Stimulated activated CD4-positive, alpha-beta T cell treated with anti-CD3 and anti-CD28 coated beads, Interleukin-2, amount 100 ng/mL, for 48 hours (primary cell): ENCODE measurements at regions not wholly inside any gene's neighbourhood (a gene's known extent, or its start where the extent isn't known, plus 50 kb on each side); places are given as distances from the start of the nearest gene placed in this dataset.

Experiments
- DNase-seq, 2 donors: peaks; one replicate each; pipeline ENCODE4 v3.0.0-alpha.2; 2020

DNA sequence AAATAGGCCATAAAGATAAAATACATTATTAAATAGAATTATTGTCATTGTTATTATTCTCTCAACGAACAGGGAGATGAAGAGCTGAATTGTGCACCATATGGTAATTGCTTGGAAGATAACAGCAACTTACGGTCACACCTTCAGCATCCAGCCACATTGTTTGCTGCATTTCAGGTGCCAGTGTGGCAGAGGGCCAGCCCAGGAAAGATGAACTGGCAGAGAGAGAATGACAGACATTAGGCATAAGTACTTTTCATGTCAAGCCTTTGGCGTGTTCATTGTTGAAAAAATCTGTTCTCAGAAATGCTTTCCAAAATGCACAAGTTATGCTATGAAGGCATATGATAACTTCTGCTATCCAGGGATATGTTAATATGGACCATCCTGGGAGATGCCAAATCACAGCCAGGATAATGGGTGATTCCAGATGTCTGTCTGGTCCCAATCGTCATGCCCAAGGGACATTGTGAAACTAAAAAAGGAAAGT is 748.6 kb upstream of the PIK3C3 start:
- DNase-seq = no peak

- DNase-seq = no peak
Measured at GRCh38 chr18:41199212-41199611, 755.8 kb upstream of the PIK3C3 start.

DNA sequence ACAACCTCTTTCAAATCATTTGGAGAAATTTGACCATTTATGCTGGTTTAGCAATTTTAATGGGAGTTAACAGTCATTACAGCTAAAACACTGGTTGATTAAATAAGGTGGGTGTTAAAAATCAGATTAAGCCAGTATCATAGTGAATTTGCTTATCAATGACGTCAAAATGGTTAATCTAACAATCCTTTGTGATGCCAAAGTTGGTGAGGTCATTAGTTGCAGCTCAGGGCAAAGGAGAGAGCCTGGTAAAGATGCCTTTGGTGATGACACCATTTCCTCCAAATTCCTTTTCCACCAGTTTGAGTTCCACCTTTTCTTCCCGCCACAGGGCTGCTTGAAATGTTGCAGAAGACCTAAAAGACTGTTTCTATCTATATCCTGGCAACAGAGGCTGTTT is 757.1 kb upstream of the PIK3C3 start:
- DNase-seq = no peak

DNA sequence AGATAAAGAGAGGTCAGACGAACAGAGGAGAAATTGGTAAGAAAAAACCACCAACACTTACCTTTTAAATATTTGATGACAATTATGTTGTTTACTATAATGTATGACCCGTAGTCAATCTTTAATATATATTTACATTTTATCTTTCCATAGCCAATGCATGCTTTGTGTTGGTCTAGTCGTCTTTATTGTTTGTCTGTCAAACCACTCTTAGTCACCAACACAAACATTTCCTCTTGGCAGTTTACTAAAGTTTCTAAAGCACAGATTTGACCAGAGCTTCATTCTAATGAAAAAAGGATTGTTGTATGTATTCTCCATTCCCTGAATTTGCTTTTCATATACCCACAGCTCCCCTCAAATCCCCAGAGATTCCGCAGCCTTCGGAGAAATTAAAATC is 784.7 kb upstream of the PIK3C3 start:
- DNase-seq = no peak

DNA sequence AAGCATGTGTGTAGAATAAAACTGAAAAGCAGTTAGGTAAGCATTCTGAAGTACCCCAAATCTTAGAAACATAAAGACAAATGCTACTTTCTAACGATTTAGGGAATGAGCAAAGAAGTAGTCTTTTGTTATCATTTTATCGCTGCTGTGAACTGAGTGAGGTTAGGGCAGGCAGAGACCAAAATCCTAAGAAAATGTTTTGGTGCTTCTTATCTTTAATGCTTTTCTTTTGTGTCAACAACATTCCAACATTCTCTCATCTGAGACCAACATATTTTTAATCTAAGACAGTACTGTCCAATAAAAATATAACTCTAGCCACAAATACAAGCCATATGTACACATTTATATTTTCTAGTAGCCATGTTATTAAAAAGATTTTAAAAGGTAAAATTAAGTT is 789.4 kb upstream of the PIK3C3 start:
- DNase-seq = no peak

DNA sequence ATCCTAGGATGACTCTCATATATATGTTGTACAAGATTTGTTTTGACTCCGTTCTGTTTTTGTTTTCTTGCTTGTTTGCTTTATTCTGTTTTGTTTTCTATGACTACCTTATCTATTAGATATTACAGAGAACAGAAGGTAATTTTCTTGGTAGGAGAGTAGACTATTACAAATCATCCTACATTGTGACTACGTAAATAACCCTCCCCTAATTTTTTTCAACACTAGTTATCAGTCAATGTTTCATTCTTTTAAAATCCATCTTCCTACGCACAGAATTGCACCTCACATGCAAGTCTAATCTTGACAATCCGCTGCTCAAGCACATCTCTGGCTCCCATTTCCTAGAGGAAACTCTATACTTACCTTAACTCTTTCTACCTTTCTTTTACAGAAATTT is 792.3 kb upstream of the PIK3C3 start:
- DNase-seq = no peak

GRCh38 chr18:41162191-41162590 is 792.8 kb upstream of the PIK3C3 start:
- no peak for DNase-seq

GRCh38 chr18:41155910-41156851 is 798.9 kb upstream of the PIK3C3 start:
- no peak for DNase-seq

GRCh38 chr18:41155025-41155424 is 800.0 kb upstream of the PIK3C3 start:
- DNase-seq = no peak

DNA sequence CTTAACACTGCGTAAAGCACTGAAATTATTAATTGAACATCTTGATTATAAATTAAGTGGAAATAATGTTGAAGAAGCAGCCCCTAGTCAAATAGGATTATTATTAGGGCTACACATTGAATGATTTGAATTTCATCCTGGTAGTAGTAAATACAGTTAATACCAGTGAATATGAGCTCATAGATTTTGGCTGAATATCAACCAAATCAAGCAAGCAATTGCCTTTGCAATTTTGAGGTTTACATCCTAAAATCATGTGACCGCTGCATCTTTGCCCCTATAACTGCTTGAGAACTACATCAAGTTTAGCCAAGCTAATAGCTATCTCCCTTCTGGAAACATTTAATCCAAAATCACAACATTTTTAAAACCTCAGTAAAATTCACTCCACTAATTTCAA is 801.2 kb upstream of the PIK3C3 start:
- DNase-seq = no peak

DNA sequence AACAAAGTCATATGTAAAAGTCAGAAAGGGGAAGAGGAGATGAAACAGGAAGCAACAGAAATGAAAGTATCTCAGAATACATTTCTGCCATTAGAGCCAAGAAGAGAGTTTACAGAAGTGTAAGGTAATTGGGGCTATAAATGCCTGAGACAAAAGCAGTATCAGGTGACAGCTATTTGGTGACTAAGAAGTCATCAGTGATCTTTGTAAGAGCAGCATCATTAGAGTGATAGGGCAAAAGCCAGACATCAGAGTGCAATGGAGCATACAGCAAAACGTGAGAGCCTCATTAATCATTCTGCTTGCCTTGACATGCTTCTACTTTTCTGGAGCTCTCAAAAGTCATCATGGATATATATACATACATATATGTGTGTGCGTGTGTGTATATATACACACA is 804.7 kb upstream of the PIK3C3 start:
- no peak for DNase-seq

DNA sequence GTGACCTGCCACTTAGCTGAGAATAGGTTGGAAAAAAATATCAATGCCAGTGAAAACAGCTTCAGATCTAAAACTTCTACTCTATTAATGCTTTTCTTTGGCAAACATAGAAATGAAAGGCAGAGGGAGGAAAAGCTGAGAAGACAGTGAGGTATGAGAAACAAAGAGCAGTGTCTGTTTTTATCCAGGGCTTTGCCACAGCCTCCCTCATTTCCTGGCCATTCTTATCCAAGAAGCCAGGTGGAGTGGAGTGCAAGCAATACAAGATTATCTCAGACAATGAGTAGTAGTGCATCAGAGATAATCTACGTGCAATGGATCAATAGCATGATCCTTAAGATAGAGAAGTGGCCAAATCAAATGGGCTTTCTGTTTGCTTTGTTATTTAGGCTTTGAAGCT is 808.7 kb upstream of the PIK3C3 start:
- DNase-seq = no peak

- DNase-seq = no peak
Measured at GRCh38 chr18:41145516-41145915, 809.5 kb upstream of the PIK3C3 start.

- no peak for DNase-seq
Measured at GRCh38 chr18:41144441-41144840, 810.6 kb upstream of the PIK3C3 start.

GRCh38 chr18:41140506-41140905 is 814.5 kb upstream of the PIK3C3 start:
- DNase-seq = no peak

DNA sequence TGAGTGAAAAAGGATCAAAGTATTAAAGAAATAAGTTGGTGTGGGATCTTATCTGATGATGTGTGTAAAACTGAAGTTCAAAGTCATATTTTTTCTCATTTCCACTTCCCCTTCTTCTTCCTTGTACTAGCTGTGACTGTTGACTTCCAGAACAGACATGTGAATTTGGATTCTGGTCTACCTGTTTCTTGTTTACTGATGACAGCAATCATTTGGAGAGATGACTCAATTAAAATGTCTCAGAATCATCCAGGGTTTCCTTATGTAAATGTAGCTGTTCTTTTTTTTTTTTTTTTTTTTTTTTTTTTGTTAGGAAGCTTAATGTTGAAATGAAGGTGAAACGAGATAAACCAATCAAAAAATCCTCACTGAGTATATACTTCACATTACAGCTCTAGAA is 819.9 kb upstream of the PIK3C3 start:
- DNase-seq = no peak

DNA sequence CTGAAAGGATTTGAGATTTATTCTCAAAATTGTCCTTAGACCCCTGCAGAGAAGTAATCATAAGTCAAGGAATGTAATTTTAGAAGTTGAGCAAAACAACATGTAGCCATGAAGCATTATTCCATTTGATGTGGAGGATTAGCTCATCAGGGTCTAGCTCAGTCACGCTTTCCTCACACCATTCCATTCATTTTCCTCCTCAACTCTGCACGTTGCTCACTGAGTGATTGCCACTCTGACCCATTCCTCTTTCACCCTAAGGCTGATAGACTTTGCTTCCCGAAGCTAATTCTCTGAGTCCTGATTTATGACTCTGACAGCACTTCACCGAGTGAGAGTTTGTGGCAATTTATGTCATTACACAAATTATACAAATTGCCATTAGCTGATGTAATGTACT is 820.6 kb upstream of the PIK3C3 start:
- no peak for DNase-seq

GRCh38 chr18:41131050-41131449 is 824.0 kb upstream of the PIK3C3 start:
- no peak for DNase-seq

- DNase-seq = no peak
Measured at GRCh38 chr18:41128545-41128944, 826.5 kb upstream of the PIK3C3 start.

DNA sequence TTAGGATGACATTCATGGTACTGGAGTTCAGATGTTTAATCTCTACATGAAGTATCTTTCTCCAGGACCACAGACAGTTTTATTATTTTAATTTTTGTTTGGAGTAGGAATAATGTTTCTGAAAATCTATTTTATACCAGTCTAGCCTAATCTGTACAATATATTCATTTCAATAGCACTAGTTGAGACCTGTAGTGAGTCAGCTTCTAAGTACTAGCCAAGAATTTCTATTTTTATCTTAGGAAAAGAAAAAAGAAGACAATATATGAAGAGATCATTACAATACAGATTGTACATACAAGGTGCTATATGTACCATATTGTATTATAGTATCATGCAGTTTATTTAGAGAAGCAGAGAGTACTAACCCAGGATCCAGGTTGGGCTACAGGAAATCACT is 826.9 kb upstream of the PIK3C3 start:
- no peak for DNase-seq

DNA sequence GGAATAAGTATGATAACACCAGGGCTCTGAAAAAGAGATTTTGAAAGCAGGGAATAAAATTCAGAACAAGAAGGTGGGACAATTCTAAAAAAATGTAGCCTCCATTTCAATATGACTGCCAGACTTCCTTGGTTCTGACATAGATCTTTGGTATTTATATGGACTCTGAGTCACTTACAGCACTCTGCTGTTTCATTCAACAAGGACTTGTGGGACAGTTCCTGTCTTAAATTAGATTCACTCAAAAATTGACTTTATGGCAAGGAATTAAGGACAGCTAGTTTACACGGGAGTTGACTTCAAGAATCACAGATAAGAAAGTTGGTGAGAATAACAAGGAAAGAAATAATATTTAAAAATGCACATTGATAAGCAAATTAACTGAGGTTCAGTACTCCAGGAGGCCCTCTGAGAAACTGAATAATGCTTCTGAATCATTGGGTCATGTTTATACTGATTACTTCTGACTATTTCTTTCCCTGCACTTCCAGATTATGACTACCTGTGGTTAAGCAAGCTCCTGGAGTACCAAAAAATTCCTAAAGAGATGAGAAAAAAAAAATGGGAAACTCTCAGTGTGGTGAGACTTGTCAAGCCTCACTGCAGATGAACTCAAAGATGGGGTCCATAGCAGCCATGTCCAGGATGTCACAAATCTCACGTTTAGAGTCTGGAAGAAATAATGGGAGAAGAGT is 828.3 kb upstream of the PIK3C3 start:
- DNase-seq = no peak

GRCh38 chr18:41121116-41121826 is 833.8 kb upstream of the PIK3C3 start:
- no peak for DNase-seq

GRCh38 chr18:41119031-41119430 is 836.0 kb upstream of the PIK3C3 start:
- no peak for DNase-seq
